HFFc6 (cell line): ENCODE measurements at regions not wholly inside any gene's neighbourhood (a gene's known extent, or its start where the extent isn't known, plus 50 kb on each side); places are given as distances from the start of the nearest gene placed in this dataset.

Source experiments
- DNase-seq: peaks from one replicate; pipeline ENCODE4 v3.0.0-alpha.2; 2018
- H3K27ac Mint-ChIP-seq: 2 replicates; pipeline ENCODE4 v1.8.0; 2020; ENCODE audit warnings: mild to moderate bottlenecking, mixed read lengths
- H3K27me3 Mint-ChIP-seq: 2 replicates; pipeline ENCODE4 v1.8.0; 2021; ENCODE audit warnings: mild to moderate bottlenecking, moderate library complexity, mixed read lengths; ENCODE audit not compliant: insufficient read depth
- H3K36me3 Mint-ChIP-seq: 2 replicates; pipeline ENCODE4 v1.8.0; 2021; ENCODE audit warnings: low read depth, mixed read lengths
- H3K4me1 Mint-ChIP-seq: 2 replicates; pipeline ENCODE4 v1.8.0; 2020; ENCODE audit warnings: low read depth, mixed read lengths
- H3K4me3 Mint-ChIP-seq: 2 replicates; pipeline ENCODE4 v1.8.0; 2020; ENCODE audit warnings: mild to moderate bottlenecking, moderate library complexity, mixed read lengths
- H3K9me3 Mint-ChIP-seq: 2 replicates; pipeline ENCODE4 v1.8.0; 2020; ENCODE audit warnings: mild to moderate bottlenecking, mixed read lengths
- CTCF ChIP-seq: fragments of 200-600 bp; sonication (generic); IDR thresholded peaks from 2 replicates; pipeline ENCODE4 v1.5.0; 2021; ENCODE audit warnings: antibody characterized with exemption, mild to moderate bottlenecking

DNA sequence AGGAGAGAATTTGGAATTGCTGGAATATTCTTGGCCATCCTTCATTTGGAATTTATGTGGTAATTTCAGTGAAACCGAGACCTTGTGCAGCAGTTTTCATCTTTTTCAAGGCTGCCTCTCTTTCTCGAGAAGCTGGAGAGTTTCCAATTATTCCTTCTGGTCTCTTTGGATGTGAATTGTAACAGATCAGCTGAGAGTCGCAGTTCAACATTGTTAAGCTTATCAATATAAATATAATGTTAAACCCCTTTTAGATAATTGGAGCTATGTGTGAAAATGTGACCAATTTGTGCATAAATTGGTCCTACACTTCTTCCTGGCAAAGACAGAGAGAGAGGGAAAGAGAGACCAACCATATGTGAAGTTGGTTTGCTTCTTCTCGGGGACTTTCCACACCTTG is 425.6 kb downstream of the TSHZ3 start:
- no peak overlapping the region for H3K27ac Mint-ChIP-seq
- no peak for TF ChIP-seq CTCF
- no peak overlapping the region for H3K4me3 Mint-ChIP-seq
- no peak for DNase-seq
- H3K9me3 Mint-ChIP-seq: peaks cover 36% of the 10 kb centered on the region
- no peaks in the 10 kb centered on the region for H3K4me1 Mint-ChIP-seq
- no peaks in the 10 kb centered on the region for H3K36me3 Mint-ChIP-seq
- H3K27me3 Mint-ChIP-seq: peaks cover 2% of the 10 kb centered on the region

DNA sequence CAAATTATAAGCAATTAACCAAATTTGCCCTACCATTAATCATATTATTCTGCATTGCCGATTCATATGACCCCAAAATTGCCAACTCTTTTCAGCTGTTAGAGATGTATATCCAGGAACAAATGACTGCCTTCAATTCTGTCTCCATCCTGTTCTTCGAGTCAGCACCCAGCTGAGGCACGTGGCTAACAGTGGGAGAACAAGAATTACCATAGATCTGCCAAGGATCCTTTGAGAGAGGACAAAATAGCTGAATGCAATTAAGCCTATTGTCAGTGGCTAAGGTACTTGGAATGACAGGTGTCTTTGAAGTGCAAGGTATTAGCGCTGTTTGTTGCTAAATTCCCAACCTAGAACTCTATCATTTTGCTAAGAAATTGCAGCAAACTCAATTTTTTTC is 426.1 kb downstream of the TSHZ3 start:
- H3K4me1 Mint-ChIP-seq: no peaks in the 10 kb centered on the region
- H3K27ac Mint-ChIP-seq: no peak overlapping the region
- TF ChIP-seq CTCF: no peak
- peaks cover 36% of the 10 kb centered on the region for H3K9me3 Mint-ChIP-seq
- DNase-seq: no peak
- H3K27me3 Mint-ChIP-seq: peaks cover 2% of the 10 kb centered on the region
- H3K36me3 Mint-ChIP-seq: no peaks in the 10 kb centered on the region
- no peak overlapping the region for H3K4me3 Mint-ChIP-seq

DNA sequence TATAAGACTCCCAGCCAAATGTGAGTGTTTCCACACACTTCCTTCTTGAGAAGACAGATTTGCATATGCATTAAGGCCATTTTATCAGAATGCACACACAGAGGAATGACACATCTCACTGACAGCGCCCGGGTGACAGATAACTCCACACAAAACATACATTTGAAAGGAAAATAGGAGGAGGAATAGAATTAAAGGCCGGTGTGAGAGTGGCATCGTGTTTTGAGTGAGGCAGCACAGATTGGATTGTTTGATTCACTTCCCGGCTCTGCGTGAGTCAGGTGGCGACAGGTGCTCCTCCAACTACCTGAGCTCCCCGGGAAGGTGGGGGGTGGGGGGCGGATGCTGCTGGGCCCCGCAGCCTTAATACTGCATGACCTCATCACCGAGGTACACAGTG is 429.0 kb downstream of the TSHZ3 start:
- no peak for TF ChIP-seq CTCF
- no peaks in the 10 kb centered on the region; the same call in 1 of the 2 replicates for H3K27me3 Mint-ChIP-seq
- no peaks in the 10 kb centered on the region for H3K4me1 Mint-ChIP-seq
- no peak for DNase-seq
- no peak overlapping the region for H3K4me3 Mint-ChIP-seq
- H3K9me3 Mint-ChIP-seq: peaks cover 37% of the 10 kb centered on the region
- no peak overlapping the region for H3K27ac Mint-ChIP-seq
- no peaks in the 10 kb centered on the region for H3K36me3 Mint-ChIP-seq

DNA sequence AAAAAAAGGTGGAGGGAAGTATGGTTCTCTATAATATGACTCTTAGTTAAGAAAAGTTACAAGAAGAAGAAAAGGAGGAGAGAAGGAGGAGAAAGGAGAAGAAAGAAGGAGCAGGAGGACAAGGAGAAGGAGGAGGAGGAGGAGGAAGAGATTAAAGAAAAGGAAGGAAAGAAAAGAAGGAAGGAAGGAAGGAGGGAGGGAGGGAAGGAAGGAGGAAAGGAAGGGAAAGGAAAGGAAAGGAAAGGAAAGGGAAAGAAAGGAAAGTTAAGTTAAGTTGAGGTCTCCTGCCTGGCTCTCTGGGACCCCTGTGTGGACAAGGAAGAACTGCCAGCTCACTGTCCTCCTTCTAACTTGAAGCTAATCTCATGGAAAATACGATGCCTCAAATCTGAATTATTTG is 429.5 kb downstream of the TSHZ3 start:
- Mint-ChIP-seq H3K27ac (no peak overlapping the region), H3K36me3 (no peaks in the 10 kb centered on the region), H3K27me3 (no peaks in the 10 kb centered on the region; the same call in 1 of the 2 replicates), H3K4me3 (no peak overlapping the region), H3K4me1 (no peaks in the 10 kb centered on the region), H3K9me3 (peaks cover 37% of the 10 kb centered on the region)
- TF ChIP-seq CTCF: no peak
- DNase-seq: no peak

GRCh38 chr19:30916238-30916637 is 433.0 kb downstream of the TSHZ3 start:
- H3K4me1 Mint-ChIP-seq: no peaks in the 10 kb centered on the region
- DNase-seq: no peak
- H3K9me3 Mint-ChIP-seq: peaks cover 26% of the 10 kb centered on the region
- H3K27me3 Mint-ChIP-seq: no peaks in the 10 kb centered on the region; the same call in none of the 2 replicates
- no peak overlapping the region for H3K4me3 Mint-ChIP-seq
- no peak for TF ChIP-seq CTCF
- no peaks in the 10 kb centered on the region for H3K36me3 Mint-ChIP-seq
- no peak overlapping the region for H3K27ac Mint-ChIP-seq

DNA sequence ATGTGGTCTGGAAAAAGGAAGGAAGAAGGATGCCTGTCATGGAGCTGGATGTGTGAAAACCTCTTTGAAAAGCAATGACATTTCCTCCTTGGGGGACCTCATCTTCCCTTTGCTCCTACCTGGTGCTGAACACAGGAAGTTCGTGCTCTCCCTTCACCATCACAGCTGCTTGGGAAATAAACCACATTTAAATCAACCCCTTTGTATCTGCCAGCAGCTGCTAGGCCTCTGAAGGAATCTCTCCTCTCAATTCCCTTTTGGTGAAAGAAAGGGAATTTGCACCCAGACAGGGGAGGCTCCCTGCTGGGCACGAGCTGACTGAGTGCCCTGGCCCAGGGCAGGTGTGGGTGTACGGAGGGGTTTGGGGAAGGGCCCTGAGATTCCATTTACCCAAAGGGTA is 437.7 kb downstream of the TSHZ3 start:
- DNase-seq: no peak
- Mint-ChIP-seq H3K4me1 (no peaks in the 10 kb centered on the region), H3K27me3 (no peaks in the 10 kb centered on the region; the same call in none of the 2 replicates), H3K9me3 (no peaks in the 10 kb centered on the region; the same call in 1 of the 2 replicates), H3K4me3 (no peak overlapping the region), H3K36me3 (no peaks in the 10 kb centered on the region; the same call in 1 of the 2 replicates), H3K27ac (no peak overlapping the region)
- TF ChIP-seq CTCF: no peak
